Mesendoderm (in vitro differentiated cells): ENCODE measurements at regions not wholly inside any gene's neighbourhood (a gene's known extent, or its start where the extent isn't known, plus 50 kb on each side); places are given as distances from the start of the nearest gene placed in this dataset.

Experiments used
- DNase-seq: peaks from one replicate; pipeline ENCODE4 v3.0.0; 2013
- H2AK5ac ChIP-seq: 2 replicates; pipeline ENCODE4 v1.6.1; 2013; ENCODE audit warnings: low read length, inconsistent platforms
- H2BK120ac ChIP-seq: 2 replicates; pipeline ENCODE4 v1.6.1; 2013; ENCODE audit warnings: low read depth, mild to moderate bottlenecking, low read length, moderate library complexity, mixed read lengths
- H2BK15ac ChIP-seq: replicated peaks from 2 replicates; pipeline ENCODE4 v1.6.1; 2013; ENCODE audit warnings: low read depth, mild to moderate bottlenecking, moderate library complexity
- H2BK5ac ChIP-seq: 2 replicates; pipeline ENCODE4 v1.6.1; 2013; ENCODE audit warnings: low read length, inconsistent platforms
- H3K18ac ChIP-seq: 2 replicates; pipeline ENCODE4 v1.6.1; 2013; ENCODE audit warnings: mild to moderate bottlenecking, low read length, mixed read lengths
- H3K23ac ChIP-seq: one replicate; pipeline ENCODE4 v1.6.1; 2013; ENCODE audit warnings: low read length
- H3K27ac ChIP-seq: 2 replicates; pipeline ENCODE4 v1.5.1; 2013; ENCODE audit warnings: low read depth, mild to moderate bottlenecking, inconsistent platforms, low read length, moderate library complexity
- H3K27me3 ChIP-seq: 2 replicates; pipeline ENCODE4 v1.6.1; 2013; ENCODE audit warnings: low read length, control low read depth, mild to moderate bottlenecking, inconsistent platforms; ENCODE audit not compliant: insufficient read depth, poor library complexity
- H3K36me3 ChIP-seq: 2 replicates; pipeline ENCODE4 v1.6.1; 2013; ENCODE audit warnings: low read length, inconsistent platforms; ENCODE audit not compliant: control insufficient read depth, insufficient read depth
- H3K4ac ChIP-seq: one replicate; pipeline ENCODE4 v1.6.1; 2013; ENCODE audit warnings: low read depth, mild to moderate bottlenecking, low read length, moderate library complexity
- H3K4me1 ChIP-seq: 2 replicates; pipeline ENCODE4 v1.6.1; 2013; ENCODE audit warnings: low read depth, low read length, inconsistent platforms; ENCODE audit not compliant: control insufficient read depth
- H3K4me2 ChIP-seq: 2 replicates; pipeline ENCODE4 v1.6.1; 2013; ENCODE audit warnings: low read length
- H3K4me3 ChIP-seq: 2 replicates; pipeline ENCODE4 v1.5.1; 2013; ENCODE audit warnings: mild to moderate bottlenecking, low read length
- H3K56ac ChIP-seq: one replicate; pipeline ENCODE4 v1.6.1; 2013; ENCODE audit warnings: low read length
- H3K79me1 ChIP-seq: 2 replicates; pipeline ENCODE4 v1.6.1; 2013; ENCODE audit warnings: low read length, inconsistent platforms
- H3K79me2 ChIP-seq: 2 replicates; pipeline ENCODE4 v1.6.1; 2013; ENCODE audit warnings: mild to moderate bottlenecking, low read length; ENCODE audit not compliant: control insufficient read depth, insufficient read depth
- H3K9ac ChIP-seq: 2 replicates; pipeline ENCODE4 v1.6.1; 2013; ENCODE audit warnings: low read length, inconsistent platforms
- H4K5ac ChIP-seq: one replicate; pipeline ENCODE4 v1.6.1; 2013; ENCODE audit warnings: low read length
- H4K8ac ChIP-seq: one replicate; pipeline ENCODE4 v1.6.1; 2013; ENCODE audit warnings: low read depth, mild to moderate bottlenecking, control low read depth, low read length, moderate library complexity
- WGBS: extraction: QIAGEN DNeasy Blood & Tissue Kit; methylation state at CpG from one replicate; pipeline ENCODE4 v1.1.7; 2013; ENCODE audit warnings: low lambda C conversion rate, missing lambda C conversion rate; ENCODE audit not compliant: insufficient coverage; ENCODE audit errors: extremely low coverage; 5-methylcytosine and 5-hydroxymethylcytosine counted together

DNA sequence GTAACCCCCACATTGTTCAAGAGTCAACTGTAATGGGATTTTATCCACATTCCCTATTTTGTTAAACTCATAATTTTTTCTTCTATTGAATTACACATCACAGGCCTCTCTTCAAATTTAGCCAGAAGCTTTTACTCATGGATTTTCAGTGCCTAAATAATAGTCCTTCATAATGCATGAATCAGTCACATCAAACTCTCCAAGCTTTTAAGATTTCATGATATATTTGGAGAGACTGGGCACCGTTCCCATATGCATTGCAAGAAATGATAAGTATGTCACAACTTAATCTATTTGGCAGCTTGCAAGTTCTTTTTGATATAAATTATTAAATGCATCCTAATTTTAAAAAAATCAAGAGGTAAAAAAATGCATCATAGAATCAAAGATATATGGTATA, 465.9 kb downstream of the DMAC1 start:
- WGBS: no CpG with 5 or more reads among the region's 1 CpG
- no peak overlapping the region for H3K56ac ChIP-seq
- no peak for DNase-seq

DNA sequence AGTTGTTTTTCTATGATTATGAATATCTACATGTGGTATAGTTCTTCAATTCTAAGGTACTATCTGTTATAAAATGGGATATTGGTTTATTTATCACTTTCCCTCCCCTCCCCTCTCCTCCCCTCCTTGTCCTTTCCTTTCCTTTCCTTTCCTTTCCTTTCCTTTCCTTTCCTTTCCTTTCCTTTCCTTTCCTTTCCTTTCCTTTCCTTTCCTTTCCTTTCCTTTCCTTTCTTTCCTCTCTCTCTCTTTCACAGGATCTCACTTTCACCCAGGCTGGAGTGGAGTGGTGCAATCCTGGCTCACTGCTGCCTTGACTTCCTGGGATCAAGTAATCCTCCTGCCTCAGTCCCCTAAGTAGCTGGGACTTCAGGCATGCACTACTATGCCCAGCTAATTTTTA, 466.8 kb downstream of the DMAC1 start:
- no peak for DNase-seq
- Histone ChIP-seq H3K27me3 (no peaks in the 10 kb centered on the region), H2AK5ac (no peak overlapping the region), H3K36me3 (no peaks in the 10 kb centered on the region), H3K18ac (no peak overlapping the region), H2BK5ac (no peak overlapping the region), H3K4me3 (no peak overlapping the region), H3K56ac (no peak overlapping the region), H3K79me1 (no peaks in the 10 kb centered on the region), H4K8ac (no peak overlapping the region), H3K9ac (no peak overlapping the region), H3K4me1 (no peaks in the 10 kb centered on the region), H3K4me2 (no peak overlapping the region), H3K23ac (no peak overlapping the region), H2BK15ac (no peak overlapping the region), H3K79me2 (no peaks in the 10 kb centered on the region), H3K27ac (no peak overlapping the region), H4K5ac (no peak overlapping the region), H2BK120ac (no peak overlapping the region), H3K4ac (no peak overlapping the region)

More for the DNA sequence above, 465.9 kb downstream of the DMAC1 start:
- H3K23ac ChIP-seq: no peak overlapping the region
- H3K4me2 ChIP-seq: no peak overlapping the region
- no peak overlapping the region for H3K4me3 ChIP-seq
- H3K18ac ChIP-seq: no peak overlapping the region
- no peaks in the 10 kb centered on the region for H3K79me1 ChIP-seq
- no peak overlapping the region for H3K27ac ChIP-seq
- no peak overlapping the region for H2BK15ac ChIP-seq
- no peak overlapping the region for H3K4ac ChIP-seq
- H2AK5ac ChIP-seq: no peak overlapping the region
- no peaks in the 10 kb centered on the region for H3K36me3 ChIP-seq
- no peak overlapping the region for H3K9ac ChIP-seq
- no peak overlapping the region for H2BK120ac ChIP-seq
- H3K27me3 ChIP-seq: no peaks in the 10 kb centered on the region
- H3K79me2 ChIP-seq: no peaks in the 10 kb centered on the region
- H4K8ac ChIP-seq: no peak overlapping the region
- H3K4me1 ChIP-seq: no peaks in the 10 kb centered on the region
- no peak overlapping the region for H4K5ac ChIP-seq
- H2BK5ac ChIP-seq: no peak overlapping the region

DNA sequence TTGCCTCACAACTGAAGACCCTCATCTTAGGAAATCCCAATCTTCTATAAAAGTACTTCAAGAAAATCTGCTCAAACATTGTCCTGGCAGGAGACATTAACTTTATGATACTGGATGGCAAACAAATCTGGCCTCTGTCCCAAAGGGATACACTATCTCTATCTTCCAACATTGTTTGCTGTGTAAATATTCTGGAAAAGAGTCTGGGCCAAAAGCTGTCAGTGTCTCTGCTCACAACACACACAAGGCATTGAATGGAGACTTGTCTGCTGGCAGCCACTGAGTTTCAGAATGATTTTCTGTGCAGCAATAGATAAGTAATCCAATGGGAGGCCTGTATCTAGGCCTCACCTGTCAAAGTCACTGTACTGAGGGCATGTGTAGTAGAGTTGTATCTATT, 471.1 kb downstream of the DMAC1 start:
- no peak overlapping the region for H3K4me3 ChIP-seq

DNA sequence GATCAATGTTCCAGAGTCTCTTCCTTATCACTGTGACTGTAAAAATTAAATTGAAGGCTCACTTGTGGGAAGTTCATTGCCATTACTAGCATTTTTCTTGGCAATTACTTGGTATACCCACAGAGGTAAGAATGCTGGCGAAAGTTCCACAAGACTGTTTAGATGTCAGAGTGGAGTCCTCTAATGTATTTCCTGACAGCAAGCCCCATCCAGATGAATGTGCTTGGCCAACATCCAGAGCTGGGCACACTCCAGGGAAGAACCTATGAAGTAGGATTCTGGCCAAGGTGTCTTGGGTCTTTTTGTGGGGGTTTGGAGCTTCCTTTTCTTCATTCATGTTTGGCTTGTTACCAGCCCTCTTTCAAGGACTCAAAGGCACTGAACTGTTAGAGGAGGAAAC, 473.6 kb downstream of the DMAC1 start:
- Histone ChIP-seq H2BK15ac (no peak overlapping the region), H3K27ac (no peak overlapping the region), H3K79me1 (no peaks in the 10 kb centered on the region), H3K56ac (no peak overlapping the region), H3K36me3 (no peaks in the 10 kb centered on the region), H2AK5ac (no peak overlapping the region), H3K4ac (no peak overlapping the region), H3K9ac (no peak overlapping the region), H3K4me2 (no peak overlapping the region), H3K23ac (no peak overlapping the region), H2BK120ac (no peak overlapping the region), H3K4me3 (no peak overlapping the region), H3K27me3 (no peaks in the 10 kb centered on the region), H3K4me1 (no peaks in the 10 kb centered on the region), H4K8ac (no peak overlapping the region), H3K79me2 (no peaks in the 10 kb centered on the region), H4K5ac (no peak overlapping the region), H2BK5ac (no peak overlapping the region), H3K18ac (no peak overlapping the region)
- WGBS: no CpG with 5 or more reads among the region's 1 CpG
- DNase-seq: no peak

More for the DNA sequence above, 471.1 kb downstream of the DMAC1 start:
- H3K23ac ChIP-seq: no peak overlapping the region
- no peak overlapping the region for H3K27ac ChIP-seq
- H3K9ac ChIP-seq: no peak overlapping the region
- H2BK120ac ChIP-seq: no peak overlapping the region
- no peaks in the 10 kb centered on the region for H3K27me3 ChIP-seq
- H3K56ac ChIP-seq: no peak overlapping the region
- no peak overlapping the region for H3K4me2 ChIP-seq
- no peaks in the 10 kb centered on the region for H3K4me1 ChIP-seq
- H3K36me3 ChIP-seq: no peaks in the 10 kb centered on the region
- no peaks in the 10 kb centered on the region for H3K79me2 ChIP-seq
- H4K5ac ChIP-seq: no peak overlapping the region
- no peak overlapping the region for H4K8ac ChIP-seq
- no peak overlapping the region for H2BK5ac ChIP-seq
- no peak overlapping the region for H2AK5ac ChIP-seq
- no peaks in the 10 kb centered on the region for H3K79me1 ChIP-seq
- H3K18ac ChIP-seq: no peak overlapping the region
- no peak overlapping the region for H2BK15ac ChIP-seq
- no peak overlapping the region for H3K4ac ChIP-seq
- no peak for DNase-seq

DNA sequence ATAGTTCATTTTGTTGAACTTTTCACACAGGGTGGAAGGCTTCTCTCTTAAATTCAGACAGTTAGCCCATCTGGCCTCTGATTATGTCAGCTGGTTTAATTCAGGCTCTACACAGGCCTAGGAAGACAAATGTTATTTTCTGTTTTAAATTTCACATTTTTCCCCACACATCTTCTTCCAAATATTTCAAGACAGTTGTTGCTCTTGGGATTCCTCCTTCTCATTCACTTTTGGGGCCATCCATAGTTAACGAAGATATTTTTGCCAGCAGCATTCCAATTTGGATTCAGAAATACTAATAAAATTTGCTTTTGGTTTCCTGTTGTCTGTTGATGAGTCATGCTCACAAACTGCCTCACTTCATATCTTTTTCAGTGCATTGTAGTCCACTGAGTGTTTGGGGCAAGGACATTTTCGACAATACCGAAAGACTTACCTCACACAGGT, 475.4 kb downstream of the DMAC1 start:
- Histone ChIP-seq H3K56ac (no peak overlapping the region), H2AK5ac (no peak overlapping the region), H3K27ac (no peak overlapping the region), H4K5ac (no peak overlapping the region), H3K4me3 (no peak overlapping the region), H3K79me2 (no peaks in the 10 kb centered on the region), H2BK5ac (no peak overlapping the region), H4K8ac (no peak overlapping the region), H3K27me3 (no peaks in the 10 kb centered on the region), H3K4me1 (no peaks in the 10 kb centered on the region), H2BK15ac (no peak overlapping the region), H3K18ac (no peak overlapping the region), H3K23ac (no peak overlapping the region), H3K4me2 (no peak overlapping the region), H3K79me1 (no peaks in the 10 kb centered on the region), H3K9ac (no peak overlapping the region), H3K36me3 (no peaks in the 10 kb centered on the region), H3K4ac (no peak overlapping the region), H2BK120ac (no peak overlapping the region)
- DNase-seq: no peak
- no CpG with 5 or more reads among the region's 3 CpGs for WGBS

DNA sequence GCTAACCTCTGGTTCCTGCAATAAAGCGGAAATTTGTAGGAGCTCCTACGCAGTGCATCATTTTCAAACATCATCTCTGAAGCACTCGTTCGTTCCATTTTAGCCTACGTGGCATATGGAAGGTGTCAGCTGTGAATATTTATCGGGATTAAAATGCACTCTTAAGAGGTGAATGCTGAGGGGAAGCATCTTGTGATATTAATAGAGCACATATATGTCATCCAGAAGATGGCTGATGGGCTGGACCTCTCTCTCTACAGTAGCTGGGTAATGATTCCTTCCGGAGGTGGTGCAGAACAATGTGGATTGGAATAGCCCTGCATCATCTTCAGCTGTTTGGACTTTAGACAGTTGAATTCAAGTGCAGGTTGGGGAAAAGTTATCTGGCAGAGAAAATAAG, 478.7 kb downstream of the DMAC1 start:
- no peaks in the 10 kb centered on the region for H3K79me1 ChIP-seq
- DNase-seq: no peak
- H2AK5ac ChIP-seq: no peak overlapping the region
- no peak overlapping the region for H2BK5ac ChIP-seq
- H3K27ac ChIP-seq: no peak overlapping the region
- H3K27me3 ChIP-seq: no peaks in the 10 kb centered on the region
- H4K8ac ChIP-seq: no peak overlapping the region
- H4K5ac ChIP-seq: no peak overlapping the region
- no peaks in the 10 kb centered on the region for H3K36me3 ChIP-seq
- no peaks in the 10 kb centered on the region for H3K4me1 ChIP-seq
- H3K4me2 ChIP-seq: no peak overlapping the region
- H2BK15ac ChIP-seq: no peak overlapping the region
- no peak overlapping the region for H3K23ac ChIP-seq
- H3K9ac ChIP-seq: no peak overlapping the region
- WGBS: no CpG with 5 or more reads among the region's 7 CpGs
- no peak overlapping the region for H3K4ac ChIP-seq
- no peak overlapping the region for H2BK120ac ChIP-seq
- H3K4me3 ChIP-seq: no peak overlapping the region
- no peak overlapping the region for H3K18ac ChIP-seq
- H3K79me2 ChIP-seq: no peaks in the 10 kb centered on the region
- no peak overlapping the region for H3K56ac ChIP-seq
